ENCODE measurements at regions not wholly inside any gene's neighbourhood (a gene's known extent, or its start where the extent isn't known, plus 50 kb on each side); places are given as distances from the start of the nearest gene placed in this dataset.

- Histone ChIP-seq H2AFZ (ENCODE audit: low read length) (no peak overlapping the region), H3K9me3 (ENCODE audit: control insufficient read depth, low read depth, low read length) (no peaks in the 10 kb centered on the region), H3K18ac (ENCODE audit: insufficient read length, low read depth, low read length) (no peak overlapping the region), H3K9ac (ENCODE audit: extremely low read depth, insufficient read length, low read length) (no peak overlapping the region), H3K79me1 (ENCODE audit: insufficient read depth, low read depth, low read length, poor library complexity, severe bottlenecking) (no peaks in the 10 kb centered on the region), H3K27ac (ENCODE audit: insufficient read length, low read depth, low read length) (no peak overlapping the region), H2BK15ac (ENCODE audit: low read depth, low read length) (no peak overlapping the region), H4K8ac (replicated peaks; ENCODE audit: insufficient read length, low read depth, low read length) (no peak overlapping the region), H3K27me3 (ENCODE audit: insufficient read depth, low read length) (no peaks in the 10 kb centered on the region), H3T11ph (ENCODE audit: low read length) (no peak overlapping the region), H3K4me1 (ENCODE audit: insufficient read depth, low read length) (no peaks in the 10 kb centered on the region), H3K23ac (ENCODE audit: insufficient read length, low read depth, low read length) (no peak overlapping the region), H4K20me1 (ENCODE audit: control insufficient read depth, insufficient read depth, insufficient read length) (no peaks in the 10 kb centered on the region), H3K79me2 (ENCODE audit: insufficient read depth, low read length) (no peaks in the 10 kb centered on the region), H3K4me2 (ENCODE audit: insufficient read depth, insufficient read length, low read length) (no peak overlapping the region), H4K5ac (ENCODE audit: insufficient read length, low read depth, low read length) (no peak overlapping the region), H2BK120ac (ENCODE audit: low read depth, low read length, poor library complexity, severe bottlenecking) (no peak overlapping the region), H3K4ac (ENCODE audit: low read depth, low read length) (no peak overlapping the region), H2AK5ac (ENCODE audit: insufficient read length, low read length) (no peak overlapping the region), H2BK12ac (ENCODE audit: insufficient read length, low read depth, low read length) (no peak overlapping the region), H3K56ac (ENCODE audit: insufficient read length, low read depth, low read length) (no peak overlapping the region), H2BK5ac (ENCODE audit: insufficient read length, low read length) (no peak overlapping the region), H2BK20ac (ENCODE audit: low read depth, low read length, poor library complexity, severe bottlenecking) (no peak overlapping the region), H3K23me2 (ENCODE audit: insufficient read length, low read depth, low read length, poor library complexity, severe bottlenecking) (no peaks in the 10 kb centered on the region), H4K91ac (ENCODE audit: insufficient read length, low read depth, low read length) (no peak overlapping the region), H3K14ac (ENCODE audit: insufficient read depth, low read length) (no peak overlapping the region)
- no peaks in the 10 kb centered on the region for H3K36me3 Mint-ChIP-seq (ENCODE audit: insufficient read depth in 1 of 3, low read depth in 3 of 3)
- no peak for TF ChIP-seq CTCF (conservative IDR thresholded peaks at IDR 0.05)
- DNase-seq = no peak
- no peaks in the 10 kb centered on the region for H3K4me1 Mint-ChIP-seq
- no peak overlapping the region for H3K4me3 Mint-ChIP-seq
- no peak overlapping the region for H3K27ac Mint-ChIP-seq
- H3K27me3 Mint-ChIP-seq (ENCODE audit: low read depth) = peaks cover 4% of the 10 kb centered on the region
- no peaks in the 10 kb centered on the region for H3K9me3 Mint-ChIP-seq
- no CpG with 5 or more reads among the region's 3 CpGs for WGBS (ENCODE audit: extremely low coverage, insufficient read length, low lambda C conversion rate)
These were observed 119.9 kb downstream of the ADCYAP1R1 start for GRCh38 chr7:31171984-31172383.

All from H9 (cell line).